Natural killer cell treated with Interleukin-12 subunit alpha and Interleukin-12 subunit beta and Interleukin-15 and Interleukin-18, amount 100 ng/mL, for 72 hours (primary cell): ENCODE measurements at regions not wholly inside any gene's neighbourhood (a gene's known extent, or its start where the extent isn't known, plus 50 kb on each side); places are given as distances from the start of the nearest gene placed in this dataset.

Experiments used
- ATAC-seq, 2 donors: fragments of 150-1000 bp; cut with Tn5 transposase in 1 of 2; sonication (Bioruptor Pico), chemical (Tn5 transposase) in 1 of 2; 2 replicates each; pipeline ENCODE4 v1.10.0; 2021
- DNase-seq: peaks from one replicate; pipeline ENCODE4 v3.0.0; 2022; ENCODE audit warnings: low spot score
- H3K27ac Mint-ChIP-seq, 2 donors: 1 replicate in 1 of 2; 2 replicates in 1 of 2; pipeline ENCODE4 v1.8.0; 2022; ENCODE audit warnings: mixed read lengths in 2 of 2, mild to moderate bottlenecking in 1 of 2, moderate library complexity in 1 of 2
- H3K27me3 Mint-ChIP-seq, 2 donors: 1 replicate in 1 of 2; 2 replicates in 1 of 2; pipeline ENCODE4 v1.8.0; 2022; ENCODE audit warnings: mixed read lengths in 2 of 2
- H3K36me3 Mint-ChIP-seq: one replicate; pipeline ENCODE4 v1.8.0; 2022; ENCODE audit warnings: mixed read lengths
- H3K4me1 Mint-ChIP-seq, 2 donors: 1 replicate in 1 of 2; 2 replicates in 1 of 2; pipeline ENCODE4 v1.8.0; 2022; ENCODE audit warnings: low read depth in 2 of 2, mixed read lengths in 2 of 2, mild to moderate bottlenecking in 1 of 2
- H3K4me3 Mint-ChIP-seq: one replicate; pipeline ENCODE4 v1.8.0; 2022; ENCODE audit warnings: mixed read lengths
- H3K9me3 Mint-ChIP-seq: 2 replicates; pipeline ENCODE4 v1.8.0; 2022; ENCODE audit warnings: mixed read lengths

DNA sequence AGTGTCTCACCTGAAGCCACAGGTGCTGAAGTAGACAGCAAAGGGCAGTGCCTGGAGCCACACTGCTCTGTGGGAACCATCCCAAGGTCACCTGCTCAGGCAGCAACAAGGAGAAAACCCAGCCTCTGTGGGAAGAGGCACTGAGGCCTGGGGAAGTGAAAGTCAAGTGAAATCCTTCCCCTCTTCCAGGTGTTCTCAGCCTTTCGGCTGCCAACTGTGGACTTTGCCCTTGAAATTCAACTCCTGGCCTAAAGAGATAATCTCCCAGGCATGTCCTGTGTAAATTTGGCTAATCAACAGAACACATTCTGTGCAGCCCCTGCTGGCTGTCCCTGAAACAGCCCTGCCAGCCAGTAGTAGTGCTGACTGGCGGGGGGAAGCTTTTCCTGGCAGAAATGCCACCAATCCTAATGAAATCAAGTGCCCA is 112.1 kb downstream of the RPL27A start:
- no peaks in the 10 kb centered on the region for H3K9me3 Mint-ChIP-seq

DNA sequence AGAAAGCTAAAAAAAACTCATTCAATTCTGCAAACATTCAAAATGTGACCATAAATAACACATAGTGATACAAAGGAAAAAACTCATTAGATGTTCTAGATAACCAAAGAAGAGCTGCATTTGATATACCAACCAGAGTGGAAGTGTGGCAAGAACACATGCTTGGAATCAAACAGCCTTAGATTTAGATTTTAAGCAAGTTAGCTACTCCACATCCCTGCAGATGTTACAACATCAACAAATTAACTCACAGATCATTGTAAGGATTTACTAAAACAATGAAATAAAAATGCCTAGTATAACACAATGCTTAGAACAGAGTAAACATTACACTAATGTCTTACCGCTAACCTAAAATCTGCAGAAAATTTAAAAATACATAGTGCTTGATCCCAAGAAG is 114.0 kb upstream of the AKIP1 start:
- Mint-ChIP-seq H3K27me3 (peaks cover 4 to 14% of the 10 kb centered on the region in 2 donors), H3K4me1 (no peaks in the 10 kb centered on the region), H3K9me3 (no peaks in the 10 kb centered on the region), H3K27ac (no peak overlapping the region), H3K4me3 (no peak overlapping the region), H3K36me3 (no peaks in the 10 kb centered on the region)
- ATAC-seq = no peak
- DNase-seq = no peak

More for the DNA sequence above, 112.1 kb downstream of the RPL27A start:
- Mint-ChIP-seq H3K36me3 (no peaks in the 10 kb centered on the region), H3K27me3 (peaks cover 4 to 14% of the 10 kb centered on the region in 2 donors), H3K27ac (no peak overlapping the region), H3K4me1 (no peaks in the 10 kb centered on the region), H3K4me3 (no peak overlapping the region)
- ATAC-seq (no peak), DNase-seq (no peak)

DNA sequence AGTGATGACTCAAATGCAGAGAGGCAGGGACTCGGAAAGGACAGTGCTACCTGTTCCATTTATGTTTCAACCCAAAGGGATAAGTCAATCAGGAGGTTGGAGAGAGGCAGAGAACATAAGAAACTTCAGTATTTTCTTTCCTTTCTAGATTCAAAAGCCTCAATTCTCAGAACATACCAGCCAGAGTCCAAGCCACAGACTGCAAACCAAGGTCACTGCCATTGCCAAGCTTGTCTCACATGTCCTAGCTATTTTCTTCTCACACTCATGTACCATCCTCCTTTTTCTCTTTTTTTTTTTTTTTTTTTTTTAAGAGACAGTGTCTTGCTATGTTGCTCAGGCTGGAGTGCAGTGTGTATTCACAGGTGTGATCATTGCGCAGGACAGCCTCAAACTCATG is 111.7 kb upstream of the AKIP1 start:
- Mint-ChIP-seq H3K27ac (no peak overlapping the region), H3K4me1 (no peaks in the 10 kb centered on the region), H3K4me3 (no peak overlapping the region), H3K36me3 (no peaks in the 10 kb centered on the region), H3K27me3 (peaks cover 4 to 14% of the 10 kb centered on the region in 2 donors), H3K9me3 (no peaks in the 10 kb centered on the region)
- ATAC-seq (no peak), DNase-seq (no peak)

DNA sequence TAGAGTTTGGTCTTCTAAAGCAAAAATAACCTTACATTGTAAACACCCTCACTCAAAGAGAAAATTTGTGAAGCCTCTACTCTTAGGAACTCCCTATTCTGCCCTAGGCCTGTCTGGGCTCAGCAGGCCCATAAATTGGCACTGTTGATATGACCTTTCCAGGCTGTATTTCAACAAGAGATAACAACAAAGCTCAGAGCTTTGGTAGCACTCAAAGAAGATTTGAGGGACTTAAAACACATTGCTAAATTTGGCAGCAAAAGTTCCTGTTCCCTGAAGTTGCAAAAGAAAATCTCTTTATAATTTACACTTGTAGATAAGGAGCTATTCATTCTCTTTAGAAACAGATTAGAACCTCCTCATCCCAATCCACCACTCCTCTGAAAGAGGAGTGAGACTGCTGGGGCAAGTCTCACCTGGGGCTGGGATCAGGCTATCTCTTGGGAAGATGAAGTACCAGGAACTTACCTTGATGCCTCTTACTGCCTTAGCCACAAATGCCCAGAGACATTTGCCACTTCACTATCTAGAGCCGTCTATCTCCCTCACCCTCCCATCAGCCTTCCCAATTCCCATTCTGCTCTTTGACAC is 110.4 kb upstream of the AKIP1 start:
- H3K9me3 Mint-ChIP-seq = no peaks in the 10 kb centered on the region
- H3K4me1 Mint-ChIP-seq = no peaks in the 10 kb centered on the region
- peaks cover 4 to 11% of the 10 kb centered on the region in 2 donors for H3K27me3 Mint-ChIP-seq
- H3K36me3 Mint-ChIP-seq = no peaks in the 10 kb centered on the region
- DNase-seq = no peak
- no peak overlapping the region for H3K4me3 Mint-ChIP-seq
- ATAC-seq = peak in 1 of 2 donors; percentile 22
- no peak overlapping the region for H3K27ac Mint-ChIP-seq

DNA sequence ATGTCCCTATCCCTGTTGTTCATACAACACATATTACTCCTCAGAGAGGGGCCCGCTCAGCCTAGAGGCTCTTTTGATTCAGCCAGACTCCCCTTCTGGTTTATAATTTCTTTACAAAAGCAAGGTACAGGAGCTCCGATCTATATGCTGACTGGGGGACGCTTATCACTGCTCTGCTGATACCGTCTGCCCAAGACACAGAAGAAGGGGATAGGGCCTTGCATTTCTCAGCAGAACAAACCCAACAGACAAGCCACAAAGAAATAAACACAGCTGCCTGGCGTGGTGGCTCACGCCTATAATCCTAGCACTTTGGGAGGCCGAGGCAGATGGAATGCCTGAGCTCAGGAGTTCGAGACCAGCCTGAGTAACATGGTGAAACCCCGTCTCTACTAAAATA is 109.9 kb upstream of the AKIP1 start:
- no peaks in the 10 kb centered on the region for H3K9me3 Mint-ChIP-seq
- no peak overlapping the region for H3K27ac Mint-ChIP-seq
- peaks cover 4 to 8% of the 10 kb centered on the region in 2 donors for H3K27me3 Mint-ChIP-seq
- H3K4me1 Mint-ChIP-seq = no peaks in the 10 kb centered on the region
- no peak overlapping the region for H3K4me3 Mint-ChIP-seq
- no peak for ATAC-seq
- no peak for DNase-seq
- H3K36me3 Mint-ChIP-seq = no peaks in the 10 kb centered on the region

DNA sequence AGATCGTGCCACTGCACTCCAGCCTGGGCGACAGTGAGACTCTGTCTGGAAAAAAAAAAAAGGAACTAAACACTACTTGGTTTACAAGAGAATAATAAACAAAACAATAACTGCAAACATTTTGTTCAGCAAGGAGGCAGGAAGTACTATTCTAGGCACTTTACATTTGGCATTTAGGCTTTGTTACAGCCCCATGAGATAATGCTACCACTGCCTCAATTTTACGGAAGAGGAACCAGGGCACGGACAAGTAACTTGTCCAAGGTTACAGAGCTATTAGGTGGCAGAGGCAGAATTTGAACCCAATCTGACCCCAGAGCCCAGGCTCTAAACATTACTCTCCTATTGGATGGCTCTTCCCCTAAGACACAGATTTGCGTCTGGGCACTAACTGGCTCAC is 108.7 kb upstream of the AKIP1 start:
- Mint-ChIP-seq H3K36me3 (no peaks in the 10 kb centered on the region), H3K9me3 (no peaks in the 10 kb centered on the region), H3K27ac (no peak overlapping the region), H3K4me1 (no peaks in the 10 kb centered on the region), H3K27me3 (peaks cover 4 to 8% of the 10 kb centered on the region in 2 donors), H3K4me3 (no peak overlapping the region)
- ATAC-seq (no peak), DNase-seq (no peak)

DNA sequence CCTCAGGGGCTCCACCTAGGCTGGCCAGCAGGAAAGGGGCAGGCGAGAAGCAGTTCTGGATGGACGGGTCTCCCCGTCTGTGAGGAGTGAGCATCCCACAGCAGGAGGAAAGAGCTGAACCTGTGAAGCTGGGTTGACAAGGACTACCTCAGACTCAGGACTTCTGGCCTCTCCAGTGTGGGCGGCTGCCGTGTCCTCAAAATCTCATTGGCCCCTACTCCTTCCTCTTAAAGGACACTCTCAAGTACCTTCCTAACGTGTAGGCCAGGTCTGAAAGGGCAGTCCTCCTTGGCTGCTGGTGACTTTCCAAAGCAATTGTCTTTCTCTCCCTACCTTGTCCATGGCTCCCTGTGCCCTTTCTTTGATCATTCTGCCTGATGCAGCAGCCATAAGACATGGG is 107.0 kb upstream of the AKIP1 start:
- H3K4me3 Mint-ChIP-seq = no peak overlapping the region
- no peaks in the 10 kb centered on the region for H3K4me1 Mint-ChIP-seq

DNA sequence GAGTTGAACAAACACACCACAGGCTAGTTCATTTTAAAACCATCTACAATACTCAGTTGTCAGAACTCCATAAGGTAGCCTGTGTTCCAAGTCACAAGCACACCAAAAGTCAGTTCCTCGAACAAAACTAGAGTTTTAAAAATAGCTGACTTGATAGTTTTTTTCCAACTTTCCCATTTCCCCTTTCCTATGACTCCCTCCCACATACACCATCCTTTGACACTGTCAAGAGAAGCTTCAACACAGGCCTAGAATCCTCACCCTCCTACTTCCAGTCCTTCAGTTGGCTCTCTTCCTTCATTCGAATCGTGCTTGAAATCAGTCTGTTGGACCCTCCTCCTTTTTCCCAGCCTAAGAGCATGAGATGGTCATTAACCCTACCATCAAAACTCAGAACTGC is 105.7 kb upstream of the AKIP1 start:
- no peak overlapping the region for H3K27ac Mint-ChIP-seq

More for the DNA sequence above, 107.0 kb upstream of the AKIP1 start:
- Mint-ChIP-seq H3K27me3 (peaks cover 0 to under 1% of the 10 kb centered on the region in 2 donors), H3K9me3 (no peaks in the 10 kb centered on the region), H3K36me3 (no peaks in the 10 kb centered on the region), H3K27ac (no peak overlapping the region)
- ATAC-seq = no peak
- no peak for DNase-seq

DNA sequence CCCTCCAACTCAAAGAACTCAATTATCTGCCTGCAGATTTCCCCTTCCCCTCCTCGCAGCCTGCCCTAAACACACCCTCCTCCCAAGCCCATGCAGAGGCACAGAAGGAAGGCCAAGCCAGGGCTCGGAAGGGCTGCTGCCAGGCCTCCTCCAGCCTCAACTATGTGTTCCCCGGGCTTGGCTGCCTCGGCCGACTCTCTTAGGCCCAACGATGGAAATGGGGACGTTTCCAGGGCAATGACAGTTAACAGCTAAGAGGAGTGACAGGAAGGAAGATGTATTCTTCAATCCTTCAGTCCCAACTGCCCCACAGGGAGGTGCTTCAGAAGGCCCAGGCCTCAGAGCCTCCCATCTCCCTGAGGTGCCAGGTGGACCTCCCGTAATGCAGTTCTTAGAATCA is 104.0 kb upstream of the AKIP1 start:
- no peak for ATAC-seq
- no peaks in the 10 kb centered on the region for H3K9me3 Mint-ChIP-seq
- H3K4me1 Mint-ChIP-seq = peaks cover 5 to 6% of the 10 kb centered on the region in 2 donors
- H3K27me3 Mint-ChIP-seq = peaks cover 7 to 10% of the 10 kb centered on the region in 2 donors
- H3K27ac Mint-ChIP-seq = no peak overlapping the region
- DNase-seq = no peak
- H3K4me3 Mint-ChIP-seq = no peak overlapping the region
- no peaks in the 10 kb centered on the region for H3K36me3 Mint-ChIP-seq

More for the DNA sequence above, 105.7 kb upstream of the AKIP1 start:
- Mint-ChIP-seq H3K36me3 (no peaks in the 10 kb centered on the region), H3K27me3 (peaks cover 2 to 10% of the 10 kb centered on the region in 2 donors), H3K9me3 (no peaks in the 10 kb centered on the region), H3K4me3 (no peak overlapping the region), H3K4me1 (peaks cover 0 to under 1% of the 10 kb centered on the region in 2 donors)
- no peak for DNase-seq
- ATAC-seq = no peak

DNA sequence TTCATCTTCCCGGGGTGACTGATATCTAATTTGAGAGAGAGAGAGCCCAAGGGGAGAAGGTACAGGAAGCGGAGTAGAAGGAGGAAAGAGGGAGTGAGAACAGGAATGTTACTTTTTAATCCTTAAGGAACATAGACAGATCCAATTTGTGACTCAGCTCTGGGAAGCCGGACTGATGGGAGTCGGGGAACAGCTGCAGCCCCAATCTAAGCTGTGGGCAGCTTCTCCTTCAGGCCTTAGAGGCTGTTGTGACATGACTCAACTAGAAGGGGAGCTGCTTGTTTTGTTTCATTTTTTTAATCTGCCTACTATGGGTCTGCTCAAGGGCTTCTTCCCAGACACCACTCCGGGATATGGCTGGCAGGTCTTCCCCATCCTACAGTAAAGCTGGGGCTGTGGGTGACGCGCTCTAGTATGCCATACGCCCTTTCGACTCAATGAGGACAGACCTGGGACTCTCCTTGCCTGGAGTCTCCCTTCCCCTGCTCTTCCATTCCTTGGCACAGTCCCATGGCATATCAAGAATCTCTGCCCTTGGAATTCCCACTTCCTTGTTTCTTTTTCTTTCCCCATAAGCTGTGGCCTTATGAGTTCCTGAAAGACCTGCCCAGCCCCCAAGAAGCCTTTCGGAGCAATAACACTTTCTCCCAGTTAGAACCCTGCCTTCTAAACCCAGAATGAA is 103.3 kb upstream of the AKIP1 start:
- Mint-ChIP-seq H3K4me1 (peaks cover 5 to 6% of the 10 kb centered on the region in 2 donors), H3K4me3 (no peak overlapping the region), H3K27ac (no peak overlapping the region), H3K27me3 (peaks cover 7 to 10% of the 10 kb centered on the region in 2 donors), H3K9me3 (no peaks in the 10 kb centered on the region), H3K36me3 (no peaks in the 10 kb centered on the region)
- no peak for ATAC-seq
- DNase-seq = no peak

DNA sequence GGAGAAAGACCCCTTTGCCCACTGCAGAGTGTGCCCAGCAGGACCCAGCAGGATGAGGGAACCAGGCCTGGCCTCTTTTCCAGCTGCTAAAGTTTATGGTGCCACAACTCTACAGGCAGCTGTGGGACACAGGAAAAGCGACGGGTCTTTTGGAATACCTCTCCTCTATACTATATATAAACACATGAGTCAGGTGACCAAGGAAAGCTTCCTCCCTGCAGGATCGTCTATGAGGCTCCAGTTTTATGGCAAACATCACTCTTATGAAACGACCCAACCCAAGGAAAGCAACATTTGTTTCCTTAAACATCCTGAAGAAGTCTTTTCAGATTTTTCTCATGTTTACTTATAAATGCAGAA is 102.8 kb upstream of the AKIP1 start:
- Mint-ChIP-seq H3K27me3 (peaks cover 7 to 10% of the 10 kb centered on the region in 2 donors), H3K4me1 (peaks cover 5 to 6% of the 10 kb centered on the region in 2 donors), H3K27ac (no peak overlapping the region), H3K4me3 (no peak overlapping the region), H3K36me3 (no peaks in the 10 kb centered on the region), H3K9me3 (no peaks in the 10 kb centered on the region)
- DNase-seq = no peak
- no peak for ATAC-seq

DNA sequence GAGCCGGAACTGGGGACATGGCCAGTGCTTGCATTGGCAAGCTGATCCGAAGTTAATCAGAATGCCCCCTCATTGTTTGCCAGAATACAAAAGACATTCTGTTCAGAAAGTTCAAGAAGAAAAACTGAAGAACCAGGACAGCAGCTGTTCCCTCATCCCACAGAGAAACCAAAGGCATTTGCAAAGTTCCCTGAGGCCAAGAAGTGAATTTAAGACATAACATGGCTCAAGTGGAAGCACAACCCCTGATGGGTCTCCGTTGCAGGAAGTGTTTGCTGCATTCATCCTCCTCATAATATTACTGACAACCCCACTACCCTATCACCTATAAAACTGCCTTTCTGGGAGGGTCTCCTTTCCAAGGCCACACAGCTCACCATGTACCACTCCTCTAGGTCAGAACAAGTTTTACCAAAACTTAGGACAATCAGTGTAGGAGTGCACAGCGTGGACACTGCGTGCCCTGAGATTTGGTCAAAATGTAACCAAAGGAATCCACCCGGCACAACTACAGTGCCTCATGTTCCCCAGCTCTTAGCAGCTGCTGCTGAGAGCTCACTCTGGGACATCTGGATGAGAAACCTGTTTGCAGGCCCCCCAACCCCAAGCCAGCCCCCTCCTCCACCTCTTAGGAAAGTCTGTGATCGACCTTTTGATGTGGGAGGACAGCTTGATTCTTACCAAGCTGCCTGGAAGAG is 101.6 kb upstream of the AKIP1 start:
- Mint-ChIP-seq H3K36me3 (no peaks in the 10 kb centered on the region), H3K27me3 (peaks cover 7 to 10% of the 10 kb centered on the region in 2 donors), H3K27ac (no peak overlapping the region), H3K4me3 (no peak overlapping the region), H3K9me3 (no peaks in the 10 kb centered on the region), H3K4me1 (peaks cover 5 to 6% of the 10 kb centered on the region in 2 donors)
- DNase-seq (no peak), ATAC-seq (no peak)

DNA sequence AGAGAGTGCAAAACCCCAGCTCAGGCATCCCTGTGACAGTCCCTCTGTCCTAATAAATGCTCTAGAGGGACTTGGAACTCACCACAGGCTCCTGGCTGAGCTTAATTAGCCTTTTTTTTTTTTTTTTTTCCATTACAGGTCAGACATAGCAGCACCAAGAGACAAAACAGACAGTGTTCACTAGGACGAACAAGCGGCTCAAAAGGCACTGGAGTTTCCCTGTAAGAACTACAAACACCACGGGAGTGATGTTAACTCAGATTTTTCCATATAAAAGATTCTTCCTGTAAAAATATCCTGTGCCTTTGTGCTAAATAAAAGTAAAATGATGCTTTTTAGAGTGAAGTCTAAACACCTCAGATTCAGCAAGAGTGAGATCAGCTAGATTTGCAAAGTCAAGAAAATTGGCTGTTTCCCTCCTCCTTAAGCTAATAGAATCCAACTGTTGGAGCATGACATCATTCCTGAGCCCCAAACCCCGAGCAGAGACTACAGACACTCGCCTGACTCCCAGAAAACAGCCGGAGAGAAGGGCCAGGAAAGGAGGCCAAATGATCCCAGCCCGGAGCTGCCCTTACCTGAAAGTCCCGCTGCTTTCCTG is 101.0 kb upstream of the AKIP1 start:
- Mint-ChIP-seq H3K9me3 (no peaks in the 10 kb centered on the region), H3K27me3 (peaks cover 7 to 10% of the 10 kb centered on the region in 2 donors), H3K4me3 (no peak overlapping the region), H3K27ac (peak overlapping the region in 1 of 2 donors; percentile 18), H3K36me3 (no peaks in the 10 kb centered on the region), H3K4me1 (peaks cover 5 to 6% of the 10 kb centered on the region in 2 donors)
- DNase-seq (no peak), ATAC-seq (no peak)
